Esophagus muscularis mucosa (tissue), 4 donors: ENCODE measurements at regions not wholly inside any gene's neighbourhood (a gene's known extent, or its start where the extent isn't known, plus 50 kb on each side); places are given as distances from the start of the nearest gene placed in this dataset.

Source experiments
- DNase-seq: peaks from one replicate; pipeline ENCODE4 v3.0.0-alpha.2; 2017; ENCODE audit errors: extremely low spot score
- H3K27ac ChIP-seq, 4 donors: fragments of 200-600 bp; sonication (generic); replicated peaks in 1 of 4; 1 replicate in 3 of 4; 2 replicates in 1 of 4; pipeline ENCODE4 v1.5.1; 2016 to 2019; ENCODE audit warnings: mild to moderate bottlenecking in 1 of 4
- H3K27me3 ChIP-seq, 4 donors: fragments of 200-600 bp; sonication (generic); one replicate each; pipeline versions ENCODE4 v1.5.1 to v1.6.0; 2016 to 2019
- H3K36me3 ChIP-seq, 4 donors: fragments of 200-600 bp; sonication (generic); one replicate each; pipeline ENCODE4 v1.5.1; 2016 to 2019
- H3K4me1 ChIP-seq, 4 donors: fragments of 200-600 bp; sonication (generic); one replicate each; pipeline ENCODE4 v1.5.1; 2016 to 2019
- H3K4me3 ChIP-seq, 4 donors: fragments of 200-600 bp; sonication (generic); 1 replicate in 2 of 4; 2 replicates in 2 of 4; pipeline ENCODE4 v1.5.1; 2016 to 2019; ENCODE audit warnings: mild to moderate bottlenecking in 4 of 4, moderate library complexity in 1 of 4
- H3K9me3 ChIP-seq, 4 donors: fragments of 200-600 bp; sonication (generic); 1 replicate in 3 of 4; 2 replicates in 1 of 4; pipeline ENCODE4 v1.5.1; 2016 to 2019
- EP300 ChIP-seq: sonication (generic); formaldehyde crosslinking; IDR thresholded peaks from one replicate; pipeline ENCODE4 v1.6.1; 2017; ENCODE audit warnings: antibody characterized with exemption
- POLR2A ChIP-seq: fragments of 450-650 bp; IDR thresholded peaks from one replicate; pipeline ENCODE4 v1.6.1; 2017; ENCODE audit warnings: antibody characterized with exemption, moderate library complexity, mild to moderate bottlenecking, low read depth
- POLR2AphosphoS5 ChIP-seq, 2 donors: sonication (generic); formaldehyde crosslinking; IDR thresholded peaks; one replicate each; pipeline ENCODE4 v1.6.1; 2017; ENCODE audit warnings: antibody characterized with exemption in 2 of 2
- WGBS: methylation state at CpG from one replicate; pipeline ENCODE4 v1.1.5; 2018; 5-methylcytosine and 5-hydroxymethylcytosine counted together
- intact Hi-C: fragments of 100-400 bp; cut with DNase I; formaldehyde crosslinking; loops from one replicate; pipeline ENCODE4 v1.15.1; 2023
- TF ChIP-seq, protein P1 (sequence below), 3 experiments: fragments of 200-600 bp in 2 of 3; fragments of 450-650 bp in 1 of 3; sonication (generic) in 2 of 3; IDR thresholded peaks; one replicate each; pipeline ENCODE4 v1.5.1; 2017 to 2019; ENCODE audit warnings: antibody characterized with exemption in 3 of 3, mild to moderate bottlenecking in 2 of 3, moderate library complexity in 1 of 3

DNA sequence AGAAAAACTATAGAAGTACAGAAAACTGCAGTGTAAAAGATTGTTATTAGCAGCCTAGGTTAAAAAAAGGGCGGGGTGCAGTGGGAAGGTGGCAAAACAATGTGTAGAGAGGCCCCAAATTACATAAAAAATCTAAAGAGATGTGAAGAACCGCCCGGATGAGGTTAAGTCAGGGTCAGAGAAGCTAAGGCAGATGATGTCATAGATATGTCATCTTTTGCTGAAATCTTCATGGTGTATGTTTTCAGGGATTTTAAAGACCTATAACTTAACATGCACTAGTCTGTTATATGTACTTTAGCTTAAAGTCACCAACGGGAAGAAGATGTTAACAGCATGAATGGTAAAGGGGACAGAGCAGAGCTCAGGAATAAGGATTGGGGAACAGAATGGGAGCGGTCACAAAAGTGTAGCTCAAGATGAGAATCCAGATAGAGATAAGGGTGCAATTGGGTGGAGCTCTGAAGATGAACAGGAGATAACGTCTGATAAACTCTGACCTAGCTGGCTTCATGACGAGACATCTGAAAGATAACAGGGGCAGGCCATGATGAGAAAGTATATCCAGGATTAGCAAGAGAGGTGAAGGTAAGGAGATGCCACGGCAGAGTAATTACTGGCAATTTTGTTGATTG is 83.4 kb downstream of the TFAP2A start:
- WGBS, result 78% methylated on average over 8 of the region's 8 CpGs
- no peaks in the 10 kb centered on the region for H3K36me3 ChIP-seq
- H3K4me1 ChIP-seq, result no peaks in the 10 kb centered on the region
- intact Hi-C loops, result no loop called here
- H3K9me3 ChIP-seq, result no peaks in the 10 kb centered on the region
- DNase-seq, result no peak
- no peak overlapping the region for H3K27ac ChIP-seq
- H3K4me3 ChIP-seq, result no peak overlapping the region
- H3K27me3 ChIP-seq, result no peaks in the 10 kb centered on the region
- no peak for TF ChIP-seq POLR2A
- TF ChIP-seq POLR2AphosphoS5 (IDR thresholded peaks at IDR 0.05), result no peak
- TF ChIP-seq EP300, result no peak
- TF ChIP-seq, protein P1, sequence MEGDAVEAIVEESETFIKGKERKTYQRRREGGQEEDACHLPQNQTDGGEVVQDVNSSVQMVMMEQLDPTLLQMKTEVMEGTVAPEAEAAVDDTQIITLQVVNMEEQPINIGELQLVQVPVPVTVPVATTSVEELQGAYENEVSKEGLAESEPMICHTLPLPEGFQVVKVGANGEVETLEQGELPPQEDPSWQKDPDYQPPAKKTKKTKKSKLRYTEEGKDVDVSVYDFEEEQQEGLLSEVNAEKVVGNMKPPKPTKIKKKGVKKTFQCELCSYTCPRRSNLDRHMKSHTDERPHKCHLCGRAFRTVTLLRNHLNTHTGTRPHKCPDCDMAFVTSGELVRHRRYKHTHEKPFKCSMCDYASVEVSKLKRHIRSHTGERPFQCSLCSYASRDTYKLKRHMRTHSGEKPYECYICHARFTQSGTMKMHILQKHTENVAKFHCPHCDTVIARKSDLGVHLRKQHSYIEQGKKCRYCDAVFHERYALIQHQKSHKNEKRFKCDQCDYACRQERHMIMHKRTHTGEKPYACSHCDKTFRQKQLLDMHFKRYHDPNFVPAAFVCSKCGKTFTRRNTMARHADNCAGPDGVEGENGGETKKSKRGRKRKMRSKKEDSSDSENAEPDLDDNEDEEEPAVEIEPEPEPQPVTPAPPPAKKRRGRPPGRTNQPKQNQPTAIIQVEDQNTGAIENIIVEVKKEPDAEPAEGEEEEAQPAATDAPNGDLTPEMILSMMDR (IDR thresholded peaks at IDR 0.05), result no peak

DNA sequence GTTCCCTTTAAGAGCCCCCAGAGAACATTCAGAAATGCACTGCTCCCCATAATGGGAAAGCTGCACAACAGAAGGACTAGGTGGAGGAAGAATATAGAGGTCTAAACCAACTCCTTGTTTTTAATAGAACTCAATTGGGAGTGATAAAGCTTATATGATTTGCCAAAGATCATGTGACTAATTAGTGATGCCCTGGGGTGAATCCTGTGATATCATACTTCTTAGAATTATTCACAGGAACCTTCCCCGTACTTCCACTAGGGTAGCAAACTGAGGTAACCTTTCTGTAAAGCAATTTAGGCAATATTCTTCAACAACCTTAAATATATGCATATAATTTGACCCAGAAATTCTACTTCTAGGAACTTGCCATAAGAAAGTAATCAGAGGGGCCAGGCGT is 84.4 kb downstream of the TFAP2A start:
- no peak overlapping the region for H3K4me3 ChIP-seq
- no peak for DNase-seq
- no peaks in the 10 kb centered on the region for H3K36me3 ChIP-seq
- no peak for TF ChIP-seq EP300
- TF ChIP-seq POLR2A, result no peak
- TF ChIP-seq, protein P1 (IDR thresholded peaks at IDR 0.05), result no peak
- no peak for TF ChIP-seq POLR2AphosphoS5 (IDR thresholded peaks at IDR 0.05)
- H3K9me3 ChIP-seq, result no peaks in the 10 kb centered on the region
- intact Hi-C loops, result no loop called here
- no peaks in the 10 kb centered on the region for H3K27me3 ChIP-seq
- H3K4me1 ChIP-seq, result no peaks in the 10 kb centered on the region
- 82% methylated on average over 2 of the region's 2 CpGs for WGBS
- H3K27ac ChIP-seq, result no peak overlapping the region

DNA sequence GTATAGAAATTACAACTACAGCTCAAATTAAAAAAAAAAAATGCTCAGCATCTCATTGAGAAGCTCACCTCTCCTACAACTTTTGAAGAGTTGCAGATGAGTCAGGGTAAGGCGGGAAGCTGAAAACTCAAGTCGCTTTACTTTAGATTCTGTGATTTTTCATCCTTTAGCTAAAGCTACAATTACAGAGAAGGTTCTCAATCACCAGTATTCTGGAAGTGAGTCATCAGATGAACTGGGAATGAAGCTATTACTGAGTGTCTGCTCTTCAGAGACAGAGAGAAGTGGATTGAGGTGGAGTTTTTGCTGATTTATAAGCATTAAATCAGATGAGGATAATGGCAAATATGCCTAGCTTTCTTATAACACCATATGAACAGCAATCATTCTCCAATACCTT is 91.9 kb downstream of the TFAP2A start:
- intact Hi-C loops, result no loop called here
- no peaks in the 10 kb centered on the region for H3K36me3 ChIP-seq
- H3K4me1 ChIP-seq, result peaks cover 0 to 8% (median 4%) of the 10 kb centered on the region in 4 donors
- H3K27ac ChIP-seq, result no peak overlapping the region
- TF ChIP-seq EP300, result no peak
- TF ChIP-seq POLR2A, result no peak
- TF ChIP-seq POLR2AphosphoS5 (IDR thresholded peaks at IDR 0.05), result no peak
- TF ChIP-seq, protein P1 (IDR thresholded peaks at IDR 0.05), result no peak
- DNase-seq, result no peak
- H3K27me3 ChIP-seq, result no peaks in the 10 kb centered on the region
- H3K9me3 ChIP-seq, result no peaks in the 10 kb centered on the region
- WGBS, result 92% methylated on average over 2 of the region's 2 CpGs
- no peak overlapping the region for H3K4me3 ChIP-seq

DNA sequence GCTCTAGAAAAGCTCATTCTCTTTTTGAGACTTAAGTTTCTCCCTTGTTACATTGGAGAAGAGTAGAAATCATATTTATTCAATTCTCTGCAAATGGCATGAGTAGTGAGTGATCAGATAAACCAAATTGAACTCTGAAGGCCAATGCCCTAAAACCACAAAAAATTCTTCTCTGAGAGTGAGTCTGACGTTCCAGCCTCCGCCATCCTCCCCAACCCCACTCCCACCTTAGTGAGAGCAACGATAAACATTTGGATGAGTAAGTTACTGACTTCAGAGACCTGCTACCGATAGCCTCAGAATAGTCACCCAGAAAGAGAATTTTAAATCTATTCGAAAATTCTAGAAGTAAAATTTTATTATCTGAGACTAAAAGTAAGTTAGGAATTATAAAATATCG is 94.6 kb downstream of the TFAP2A start:
- Histone ChIP-seq H3K36me3 (no peaks in the 10 kb centered on the region), H3K9me3 (no peaks in the 10 kb centered on the region), H3K4me1 (peaks cover 0 to 26% (median 25%) of the 10 kb centered on the region in 4 donors), H3K27ac (no peak overlapping the region), H3K4me3 (no peak overlapping the region), H3K27me3 (no peaks in the 10 kb centered on the region)
- TF ChIP-seq POLR2A (no peak), POLR2AphosphoS5 (IDR thresholded peaks at IDR 0.05) (no peak), EP300 (no peak)
- TF ChIP-seq, protein P1 (IDR thresholded peaks at IDR 0.05), result no peak
- intact Hi-C loops, result no loop called here
- 84% methylated on average over 6 of the region's 6 CpGs for WGBS
- DNase-seq, result no peak

DNA sequence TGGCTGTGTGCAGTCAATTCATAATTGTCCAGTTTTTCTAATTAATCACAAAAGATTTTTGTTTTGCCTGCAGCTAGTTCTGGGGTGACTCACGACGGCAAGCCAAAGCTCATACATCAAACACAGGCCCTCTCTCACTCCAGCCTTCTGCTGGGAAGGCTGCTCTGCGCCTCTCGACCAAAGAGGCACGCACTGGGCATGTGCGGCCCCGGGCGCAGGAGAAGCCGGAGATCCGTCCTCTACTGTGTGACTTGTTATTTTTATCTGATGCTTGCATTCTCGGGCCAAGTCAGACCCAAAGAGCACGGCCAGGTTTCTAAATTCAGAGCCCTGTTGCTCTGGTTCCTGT is 98.5 kb downstream of the TFAP2A start:
- Histone ChIP-seq H3K9me3 (no peaks in the 10 kb centered on the region), H3K27ac (peak overlapping the region; percentile 66 to 81 (median 73)), H3K27me3 (no peaks in the 10 kb centered on the region), H3K4me1 (peaks cover 0 to 27% (median 18%) of the 10 kb centered on the region in 4 donors), H3K4me3 (peak overlapping the region in 3 of 4 donors; percentile 2 to 18 (median 8)), H3K36me3 (no peaks in the 10 kb centered on the region)
- DNase-seq, result no peak
- TF ChIP-seq POLR2AphosphoS5 (IDR thresholded peaks at IDR 0.05), result peak; percentile 61 to 85
- TF ChIP-seq POLR2A, result no peak
- no peak for TF ChIP-seq EP300
- TF ChIP-seq, protein P1 (IDR thresholded peaks at IDR 0.05), result no peak
- intact Hi-C loops, result loop anchor here (10.0 kb wide), 1 partner anchor 78 kb away; no protein-coding TSS in a partner anchor
- 18% methylated on average over 8 of the region's 12 CpGs for WGBS
